K562 (cell line): ENCODE measurements at regions not wholly inside any gene's neighbourhood (a gene's known extent, or its start where the extent isn't known, plus 50 kb on each side); places are given as distances from the start of the nearest gene placed in this dataset.

ENCODE experiments used
- ATAC-seq: fragments of 200-7000 bp; cut with Tn5 transposase; 3 replicates; pipeline ENCODE4 v1.9.1; 2020; ENCODE audit warnings: moderate library complexity
- BruUV-seq: library from RNA; stranded (reverse); fragments of 400-500 nt; replicated peaks from 2 replicates; lab custom pipeline; 2021; lab: Mats Ljungman, UMichigan
- CTCF ChIA-PET: fragments of 300-600 bp; formaldehyde crosslinking; extraction: SDS; loops from one replicate; lab custom pipeline; 2021; ENCODE audit warnings: low intra/inter-chr PET ratio; lab: Yijun Ruan, JAX
- POLR2A ChIA-PET: fragments of 300-600, 350-650 bp; sonication (Branson Sonifier 250); formaldehyde crosslinking; extraction: SDS; loops from one replicate; lab custom pipeline; 2021; ENCODE audit warnings: antibody characterized with exemption, inconsistent platforms; lab: Yijun Ruan, JAX
- DNase-seq, 4 experiments: peaks; one replicate each; pipeline versions ENCODE4 v3.0.0 to v3.0.0-alpha.2; 2011 to 2018; ENCODE audit warnings: low spot score in 3 of 4, mixed read lengths in 3 of 4; ENCODE audit errors: extremely low read depth in 1 of 4
- FAIRE-seq: peaks from 2 replicates; lab custom pipeline; 2011; peaks lifted over from hg19 to GRCh38; lab: Jason Lieb, UNC
- H2AFZ ChIP-seq: 2 replicates; pipeline ENCODE4 v1.6.0; 2011; ENCODE audit warnings: low read depth, low read length, control low read depth, inconsistent platforms
- H3K27ac ChIP-seq: fragments of 200-600 bp; 3 replicates; pipeline ENCODE4 v1.8.0; 2011; ENCODE audit warnings: low read depth, mild to moderate bottlenecking, control low read depth, inconsistent platforms, low read length, moderate library complexity, mixed read lengths; ENCODE audit errors: extremely low read depth
- H3K27me3 ChIP-seq, 2 experiments: fragments of 300-600 bp in 1 of 2; 2 replicates in 1 of 2; 3 replicates in 1 of 2; pipeline versions ENCODE4 v1.6.0 to v1.8.0; 2011; ENCODE audit warnings: inconsistent platforms in 2 of 2, low read length in 2 of 2, mild to moderate bottlenecking in 1 of 2, mixed read lengths in 1 of 2, moderate library complexity in 1 of 2; ENCODE audit not compliant: control insufficient read depth in 2 of 2, insufficient read depth in 2 of 2
- H3K36me3 ChIP-seq: fragments of 300-600 bp; 3 replicates; pipeline ENCODE4 v1.8.0; 2011; ENCODE audit warnings: mild to moderate bottlenecking, low read length, inconsistent platforms; ENCODE audit not compliant: control insufficient read depth, insufficient read depth
- H3K4me1 ChIP-seq, 2 experiments: fragments of 200-600 bp in 1 of 2; replicated peaks in 1 of 2; 2 replicates in 1 of 2; 3 replicates in 1 of 2; pipeline versions ENCODE4 v1.5.1 to v1.8.0; 2011; ENCODE audit warnings: inconsistent platforms in 2 of 2, low read length in 2 of 2, mild to moderate bottlenecking in 1 of 2, mixed read lengths in 1 of 2, moderate library complexity in 1 of 2; ENCODE audit not compliant: control insufficient read depth in 2 of 2, insufficient read depth in 2 of 2
- H3K4me2 ChIP-seq: 2 replicates; pipeline ENCODE4 v1.6.1; 2011; ENCODE audit warnings: low read length, control low read depth, inconsistent platforms, mixed read lengths; ENCODE audit not compliant: insufficient read depth
- H3K4me3 ChIP-seq: fragments of 200-600 bp; sonication (generic), shearing (Covaris generic); 2 replicates; pipeline ENCODE4 v1.5.1; 2016; ENCODE audit warnings: control low read depth, inconsistent platforms
- H3K79me2 ChIP-seq: fragments of 200-600 bp; 3 replicates; pipeline ENCODE4 v1.8.0; 2011; ENCODE audit warnings: low read length, inconsistent platforms; ENCODE audit not compliant: control insufficient read depth, insufficient read depth
- H3K9ac ChIP-seq, 2 experiments: 2 replicates each; pipeline versions ENCODE4 v1.6.0 to v1.6.1; 2011; ENCODE audit warnings: low read depth in 2 of 2, low read length in 2 of 2, control low read depth in 1 of 2, inconsistent platforms in 1 of 2, mild to moderate bottlenecking in 1 of 2, mixed read lengths in 1 of 2; ENCODE audit not compliant: insufficient read depth in 1 of 2
- H3K9me1 ChIP-seq: one replicate; pipeline ENCODE4 v1.6.0; 2011; ENCODE audit warnings: inconsistent platforms, mild to moderate bottlenecking, low read length, moderate library complexity; ENCODE audit not compliant: control insufficient read depth, insufficient read depth
- H3K9me3 ChIP-seq: replicated peaks from 2 replicates; pipeline ENCODE4 v1.5.1; 2011; ENCODE audit warnings: low read depth, low read length, inconsistent platforms; ENCODE audit not compliant: control insufficient read depth, insufficient read depth
- H4K20me1 ChIP-seq: replicated peaks from 2 replicates; pipeline ENCODE4 v1.6.1; 2011; ENCODE audit warnings: low read length, inconsistent platforms, mixed read lengths; ENCODE audit not compliant: control insufficient read depth, insufficient read depth
- ATF6 ChIP-seq: sonication (generic); formaldehyde crosslinking; IDR thresholded peaks from 2 replicates; pipeline ENCODE4 v1.4.0; 2020; ENCODE audit warnings: mild to moderate bottlenecking, missing genetic modification reagents
- DDX20 ChIP-seq: fragments of 450-650 bp; IDR thresholded peaks from 2 replicates; pipeline ENCODE4 v1.6.1; 2016; ENCODE audit warnings: missing genetic modification characterization, low read depth, mild to moderate bottlenecking, missing compliant biosample characterization, moderate library complexity
- E2F6 ChIP-seq, 2 experiments: IDR thresholded peaks; 2 replicates each; pipeline ENCODE4 v1.6.1; 2011; ENCODE audit warnings: borderline replicate concordance in 1 of 2, control low read depth in 1 of 2, low read depth in 1 of 2, low read length in 1 of 2, mild to moderate bottlenecking in 1 of 2, mixed read lengths in 1 of 2, moderate library complexity in 1 of 2; ENCODE audit not compliant: insufficient read depth in 1 of 2, insufficient read length in 1 of 2, poor library complexity in 1 of 2, severe bottlenecking in 1 of 2; ENCODE audit errors: extremely low read depth in 1 of 2
- EP300 ChIP-seq: IDR thresholded peaks from 2 replicates; pipeline ENCODE4 v1.6.1; 2012; ENCODE audit warnings: low read length, improper control_type of control experiment
- GABPA ChIP-seq: fragments of 200-800 bp; sonication (Bioruptor generic); conservative IDR thresholded peaks from 2 replicates; pipeline ENCODE4 v1.6.1; 2016; ENCODE audit warnings: low read depth, missing genetic modification characterization, missing compliant biosample characterization
- HOMEZ ChIP-seq: fragments of 250-450 bp; sonication (Bioruptor Pico); IDR thresholded peaks from 2 replicates; pipeline ENCODE4 v1.4.0; 2020; ENCODE audit warnings: mild to moderate bottlenecking, moderate library complexity
- MIER1 ChIP-seq: fragments of 450-650 bp; IDR thresholded peaks from 2 replicates; pipeline ENCODE4 v1.6.1; 2016; ENCODE audit warnings: antibody characterized with exemption, mild to moderate bottlenecking, low read depth
- SMARCA5 ChIP-seq: fragments of 450-650 bp; IDR thresholded peaks from 2 replicates; pipeline ENCODE4 v1.6.1; 2016
- SNAPC5 ChIP-seq: fragments of 250-450 bp; sonication (Bioruptor Pico); IDR thresholded peaks from 2 replicates; pipeline ENCODE4 v1.8.0; 2021; ENCODE audit warnings: moderate library complexity, mild to moderate bottlenecking, inconsistent platforms
- STAG1 ChIP-seq: sonication (generic); formaldehyde crosslinking; IDR thresholded peaks from 2 replicates; pipeline ENCODE4 v1.5.0; 2020; ENCODE audit warnings: missing genetic modification reagents, borderline replicate concordance
- SUPT5H ChIP-seq: fragments of 450-650 bp; IDR thresholded peaks from 2 replicates; pipeline ENCODE4 v1.6.1; 2016
- ZNF174 ChIP-seq: fragments of 250-450 bp; sonication (Bioruptor Pico); IDR thresholded peaks from 2 replicates; pipeline ENCODE4 v1.4.0; 2020; ENCODE audit warnings: mild to moderate bottlenecking
- ZNF699 ChIP-seq: fragments of 250-450 bp; sonication (Bioruptor Pico); IDR thresholded peaks from 2 replicates; pipeline ENCODE4 v1.8.0; 2021; ENCODE audit warnings: mild to moderate bottlenecking, moderate library complexity; ENCODE audit not compliant: insufficient replicate concordance
- ZNF740 ChIP-seq, 3 experiments: fragments of 200-800 bp in 1 of 3; sonication (Bioruptor generic) in 1 of 3; sonication (generic) in 1 of 3; formaldehyde crosslinking in 1 of 3; IDR thresholded peaks; 2 replicates each; pipeline versions ENCODE4 v1.6.1 to v1.8.0; 2016 to 2022; ENCODE audit warnings: mild to moderate bottlenecking in 2 of 3, missing compliant biosample characterization in 2 of 3, missing genetic modification characterization in 2 of 3, missing genetic modification reagents in 1 of 3
- ZNF79 ChIP-seq: fragments of 250-450 bp; sonication (Bioruptor Pico); IDR thresholded peaks from 2 replicates; pipeline ENCODE4 v1.4.0; 2020; ENCODE audit warnings: low read depth, mild to moderate bottlenecking, moderate library complexity
- WGBS: fragments of 100-300 bp; shearing (Covaris generic); methylation state at CpG from one replicate; pipeline ENCODE4 v1.1.6; 2016; ENCODE audit warnings: low coverage, mixed read lengths; ENCODE audit not compliant: insufficient coverage; ENCODE audit errors: missing lambda C conversion rate; 5-methylcytosine and 5-hydroxymethylcytosine counted together
- in situ Hi-C: fragments of 300-500 bp; cut with MboI; formaldehyde crosslinking; loops from 4 replicates; pipeline ENCODE4 v1.15.0; 2018; ENCODE audit warnings: inconsistent platforms, mixed read lengths
- intact Hi-C: fragments of 100-400 bp; cut with micrococcal nuclease; formaldehyde crosslinking; loops from 2 replicates; pipeline ENCODE4 v1.14.2; 2022

GRCh38 chr11:27795955-27796861 lies 96.0 kb upstream of the BDNF start:
- no peak for FAIRE-seq
- H3K4me3 ChIP-seq, result no peak overlapping the region
- intact Hi-C loops, result no loop called here
- no peak overlapping the region for H3K4me2 ChIP-seq
- DNase-seq, result no peak
- H3K79me2 ChIP-seq, result no peaks in the 10 kb centered on the region
- in situ Hi-C loops, result no loop called here
- no peaks in the 10 kb centered on the region for H3K9me3 ChIP-seq
- H3K27ac ChIP-seq, result no peak overlapping the region
- no peaks in the 10 kb centered on the region for H3K36me3 ChIP-seq
- CTCF ChIA-PET, result no interaction called here
- WGBS, result 2% methylated on average over 9 of the region's 9 CpGs
- H4K20me1 ChIP-seq, result no peaks in the 10 kb centered on the region
- BruUV-seq, result no TSS peak
- no peak for ATAC-seq
- no peaks in the 10 kb centered on the region for H3K9me1 ChIP-seq
- H3K27me3 ChIP-seq, result no peaks in the 10 kb centered on the region
- no peaks in the 10 kb centered on the region for H3K4me1 ChIP-seq
- no peak overlapping the region for H2AFZ ChIP-seq
- POLR2A ChIA-PET, result interaction anchor here (0.5 kb wide), 1 partner anchor 16 kb away, joined by 3 read pairs; no protein-coding TSS in a partner anchor
- H3K9ac ChIP-seq, result no peak overlapping the region
- TF ChIP-seq SNAPC5 (no peak), ATF6 (CRISPR knock-in tag) (no peak), ZNF699 (CRISPR knock-in tag) (no peak), E2F6 (IDR thresholded peaks at IDR 0.05; ENCODE audit: borderline replicate concordance in 1 of 2, extremely low read depth in 1 of 2, insufficient read depth in 1 of 2, insufficient read length in 1 of 2, low read depth in 1 of 2, low read length in 1 of 2, poor library complexity in 1 of 2, severe bottlenecking in 1 of 2) (no peak), STAG1 (CRISPR knock-in tag) (no peak), ZNF79 (CRISPR knock-in tag) (no peak), SMARCA5 (no peak), GABPA (tag) (no peak), SUPT5H (no peak), ZNF740 (CRISPR knock-in tag; IDR thresholded peaks at IDR 0.05) (no peak), ZNF740 (tag; IDR thresholded peaks at IDR 0.05) (no peak), MIER1 (no peak), HOMEZ (no peak), DDX20 (tag) (no peak), EP300 (no peak), ZNF174 (CRISPR knock-in tag) (no peak)
